ENCODE measurements at regions not wholly inside any gene's neighbourhood (a gene's known extent, or its start where the extent isn't known, plus 50 kb on each side); places are given as distances from the start of the nearest gene placed in this dataset.

DNA sequence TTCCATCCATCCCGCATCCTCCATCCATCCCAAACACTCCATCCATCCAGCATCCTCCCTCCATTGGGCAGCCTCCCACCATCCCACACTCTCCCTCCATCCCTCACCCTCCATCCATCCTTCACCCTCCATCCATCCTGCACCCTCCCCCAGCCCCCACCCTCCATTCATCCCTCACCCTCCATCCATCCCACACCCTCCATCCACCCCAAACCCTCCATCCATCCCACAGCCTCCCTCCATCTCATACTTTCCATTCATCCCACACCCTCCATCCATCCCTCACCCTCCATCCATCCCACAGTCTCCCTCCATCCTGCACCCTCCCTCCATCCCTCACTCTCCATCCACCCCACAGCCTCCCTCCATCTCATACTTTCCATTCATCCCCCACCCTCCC lies 60.4 kb downstream of the FOXI2 start:
- DNase-seq (ENCODE audit: low spot score): peak; percentile 9

DNA sequence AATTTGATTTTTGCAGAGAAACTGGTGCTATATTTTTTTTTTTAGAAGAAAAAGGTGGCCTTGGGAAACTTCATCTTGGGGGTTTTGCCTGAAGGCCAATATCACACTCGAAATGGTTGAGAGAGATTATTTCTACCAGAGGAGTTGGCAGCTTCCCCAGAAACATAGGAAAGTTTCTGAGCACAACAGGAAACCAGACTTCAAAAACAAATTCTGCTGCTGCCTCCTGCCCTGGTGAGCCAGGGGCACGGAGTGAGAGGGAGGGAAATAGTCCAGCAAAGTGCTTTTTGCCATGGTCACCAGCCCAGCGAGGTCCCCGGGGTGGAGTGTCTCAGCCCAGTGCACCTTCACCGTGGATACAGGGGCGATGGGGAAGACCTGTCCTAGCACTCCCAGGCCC lies 61.1 kb downstream of the FOXI2 start:
- DNase-seq (ENCODE audit: low spot score): no peak

DNA sequence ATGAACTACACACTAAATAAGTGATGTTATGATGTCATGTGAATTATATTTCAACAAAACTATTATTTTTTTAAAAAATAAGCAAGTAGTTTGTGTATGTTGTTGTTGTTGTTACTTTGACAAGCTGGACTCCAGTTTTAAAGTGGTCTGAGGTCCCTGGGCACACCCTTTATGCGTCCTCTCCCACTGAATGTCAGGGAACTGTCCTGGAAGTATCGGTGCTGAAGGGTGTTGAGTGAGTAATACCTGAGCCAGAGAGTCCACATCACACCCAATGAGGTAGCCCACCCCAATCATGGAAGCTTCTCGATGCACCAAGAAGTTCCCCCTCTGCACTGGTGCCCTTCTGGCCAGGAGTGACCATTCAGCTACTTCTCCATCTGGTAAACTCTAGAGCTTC lies 64.3 kb downstream of the FOXI2 start:
- DNase-seq (ENCODE audit: low spot score): no peak

DNA sequence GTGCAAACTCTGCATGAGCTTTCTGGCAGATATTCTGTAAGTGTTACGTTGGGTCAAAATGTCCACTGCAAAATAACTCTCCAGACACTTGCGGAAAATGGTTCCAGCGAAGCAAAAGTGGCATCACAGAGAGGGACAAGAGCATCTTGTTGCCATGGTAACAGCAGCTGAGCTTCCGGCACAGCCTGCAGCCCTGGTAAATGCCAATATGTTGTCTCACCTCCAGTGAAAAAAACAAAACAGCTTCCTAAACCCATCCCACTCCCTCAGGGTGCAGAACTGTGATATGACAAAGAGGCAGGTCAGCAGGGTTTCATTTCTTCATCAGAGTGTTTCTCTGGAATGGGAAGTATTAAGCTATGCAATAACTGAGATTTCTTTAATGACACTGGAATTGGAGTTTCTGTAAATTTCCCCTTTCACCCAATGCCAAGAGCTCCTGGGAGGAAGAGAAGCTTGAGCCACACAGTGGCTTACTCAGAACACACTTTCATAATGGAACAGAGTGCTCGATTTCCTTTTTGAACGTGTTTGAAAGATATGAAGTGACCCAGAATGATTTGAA lies 65.6 kb downstream of the FOXI2 start:
- no peak for DNase-seq (ENCODE audit: low spot score)

DNA sequence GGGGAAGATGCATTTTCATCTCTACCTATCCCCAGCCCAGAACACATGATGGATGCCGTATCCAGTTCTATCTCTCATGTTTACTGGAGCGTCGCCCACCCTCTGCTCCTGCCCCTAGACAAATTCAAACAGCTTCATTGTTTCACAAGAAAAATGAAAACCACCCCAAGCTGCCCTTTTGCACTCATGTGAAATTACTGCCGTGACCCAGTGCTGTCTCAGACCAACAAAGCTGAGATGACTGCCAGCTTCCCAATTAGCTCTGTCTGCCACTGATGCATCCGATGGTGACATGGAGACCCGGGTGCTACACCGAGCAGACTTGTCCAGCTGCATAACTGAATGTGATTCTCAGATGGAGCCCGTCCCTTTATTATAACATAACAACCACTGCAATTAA lies 67.7 kb downstream of the FOXI2 start:
- no peak for DNase-seq (ENCODE audit: low spot score)

DNA sequence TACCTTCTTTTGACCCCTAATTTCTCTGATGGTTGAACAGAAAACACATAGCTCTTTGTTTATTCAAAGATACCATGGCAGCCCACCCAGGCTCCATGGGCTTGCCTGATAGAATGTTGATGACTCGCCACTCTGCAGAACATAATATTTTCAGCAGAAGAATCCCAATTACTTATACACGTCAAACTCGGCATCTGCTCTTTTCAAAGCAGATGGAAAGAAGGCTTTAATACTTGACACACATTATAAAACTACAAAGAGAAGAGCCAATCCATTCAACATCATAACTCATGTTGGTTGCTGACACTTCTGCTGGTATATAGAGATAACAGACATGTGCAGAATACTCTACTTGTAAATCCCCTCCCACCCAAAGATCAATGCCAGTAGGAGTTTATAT lies 69.0 kb downstream of the FOXI2 start:
- DNase-seq (ENCODE audit: low spot score): no peak

DNA sequence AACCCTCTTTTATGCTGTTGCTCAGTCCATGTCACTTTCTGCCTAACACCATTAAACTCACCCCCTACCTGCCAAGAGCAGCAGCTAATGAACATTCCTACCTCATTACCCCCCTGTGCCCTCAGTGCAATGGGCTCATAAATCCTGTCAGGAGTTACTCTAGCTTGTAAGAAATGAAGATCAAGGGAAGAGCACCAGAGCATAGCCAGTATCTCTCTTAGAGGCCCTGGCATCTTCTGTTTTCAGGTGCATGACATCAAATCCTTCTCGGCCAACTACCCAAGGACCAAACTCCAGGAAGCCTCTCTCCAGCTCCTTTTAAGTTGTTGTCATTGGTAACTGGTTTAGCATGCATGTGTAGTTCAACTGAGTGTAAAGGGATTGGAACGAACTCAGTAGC lies 75.1 kb downstream of the FOXI2 start:
- no peak for DNase-seq (ENCODE audit: low spot score)

DNA sequence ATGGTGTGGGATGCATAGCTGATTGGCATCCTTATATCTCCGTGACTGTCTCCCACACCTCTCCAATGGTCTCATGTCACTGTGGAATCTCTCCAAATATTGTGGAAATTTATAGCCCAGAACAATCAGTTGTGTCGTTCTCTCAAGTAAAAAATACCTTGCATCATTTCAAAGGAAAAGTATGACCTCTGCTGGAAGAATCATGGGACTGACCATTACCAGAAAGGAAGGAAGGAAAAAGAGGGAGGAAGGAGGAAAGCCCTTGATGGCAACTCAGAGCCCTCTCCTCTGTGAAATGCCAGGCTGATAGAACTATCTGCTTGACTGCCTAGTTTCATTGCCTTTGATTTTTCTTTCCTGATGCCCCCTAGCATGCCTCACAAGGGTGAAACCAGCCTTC lies 76.3 kb downstream of the FOXI2 start:
- DNase-seq (ENCODE audit: low spot score): no peak

DNA sequence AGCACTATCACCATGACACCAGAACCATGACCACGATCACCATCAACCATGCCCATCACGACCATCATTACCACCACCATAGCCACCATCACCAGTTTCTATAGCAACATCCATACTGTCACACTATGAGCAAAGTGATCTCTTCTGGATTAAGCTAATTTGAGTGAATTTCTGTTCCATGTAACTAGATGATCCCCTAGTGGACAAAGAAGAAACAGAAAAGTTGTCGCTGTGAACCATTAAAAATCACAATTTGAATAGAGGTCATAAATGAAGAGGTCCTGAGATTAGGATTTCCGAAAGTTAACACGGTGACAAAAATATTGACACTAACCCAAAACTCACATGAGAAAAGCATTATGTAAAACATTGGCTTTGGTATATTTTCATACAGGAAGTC lies 77.6 kb downstream of the CLRN3 start:
- no peak for DNase-seq (ENCODE audit: low spot score)

DNA sequence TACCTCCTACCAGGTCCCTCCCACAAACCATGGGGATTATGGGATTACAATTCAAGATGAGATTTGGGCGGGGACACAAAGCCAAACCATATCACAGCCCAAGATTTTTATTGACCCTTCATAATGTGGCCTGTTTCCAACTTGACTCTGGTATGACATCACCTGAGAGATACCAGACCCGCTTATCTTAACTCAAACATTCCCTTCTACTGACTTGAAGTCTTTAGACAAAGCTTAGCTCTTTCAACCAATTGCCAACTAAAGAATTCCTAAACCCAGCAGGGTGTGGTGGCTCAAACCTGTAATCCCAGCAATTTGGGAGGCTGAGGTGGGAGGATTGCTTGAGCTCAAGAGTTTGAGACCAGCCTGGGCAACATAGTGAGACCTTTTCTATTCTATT lies 67.9 kb downstream of the CLRN3 start:
- DNase-seq (ENCODE audit: low spot score): no peak

DNA sequence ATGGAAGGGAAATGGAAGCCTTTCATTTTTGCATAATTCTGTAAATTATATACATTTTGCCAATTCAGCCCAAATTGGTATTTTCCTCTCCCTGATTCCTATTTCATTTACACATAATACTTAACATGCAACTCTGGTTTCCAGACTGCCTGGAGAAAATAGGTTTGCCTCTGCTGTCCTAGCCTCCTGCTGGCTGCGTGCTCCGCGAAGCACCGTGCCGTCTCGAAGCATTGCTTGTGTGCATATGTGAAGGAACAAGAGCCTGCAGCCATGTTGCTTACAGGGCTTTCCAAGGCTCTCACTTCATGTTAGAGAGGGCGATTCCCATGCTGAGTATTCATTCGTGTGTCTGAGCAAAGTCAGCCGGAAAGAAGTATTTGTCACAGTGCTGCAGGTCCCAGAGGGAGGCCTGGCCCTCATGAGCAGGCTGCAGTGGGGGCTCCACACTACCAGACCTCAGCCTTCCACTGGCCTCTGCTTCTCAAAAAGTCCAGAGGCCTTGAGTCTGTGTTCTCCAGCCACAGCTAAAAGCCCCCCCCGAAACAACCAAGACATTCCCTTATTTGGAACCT lies 66.5 kb downstream of the CLRN3 start:
- DNase-seq (ENCODE audit: low spot score): no peak

DNA sequence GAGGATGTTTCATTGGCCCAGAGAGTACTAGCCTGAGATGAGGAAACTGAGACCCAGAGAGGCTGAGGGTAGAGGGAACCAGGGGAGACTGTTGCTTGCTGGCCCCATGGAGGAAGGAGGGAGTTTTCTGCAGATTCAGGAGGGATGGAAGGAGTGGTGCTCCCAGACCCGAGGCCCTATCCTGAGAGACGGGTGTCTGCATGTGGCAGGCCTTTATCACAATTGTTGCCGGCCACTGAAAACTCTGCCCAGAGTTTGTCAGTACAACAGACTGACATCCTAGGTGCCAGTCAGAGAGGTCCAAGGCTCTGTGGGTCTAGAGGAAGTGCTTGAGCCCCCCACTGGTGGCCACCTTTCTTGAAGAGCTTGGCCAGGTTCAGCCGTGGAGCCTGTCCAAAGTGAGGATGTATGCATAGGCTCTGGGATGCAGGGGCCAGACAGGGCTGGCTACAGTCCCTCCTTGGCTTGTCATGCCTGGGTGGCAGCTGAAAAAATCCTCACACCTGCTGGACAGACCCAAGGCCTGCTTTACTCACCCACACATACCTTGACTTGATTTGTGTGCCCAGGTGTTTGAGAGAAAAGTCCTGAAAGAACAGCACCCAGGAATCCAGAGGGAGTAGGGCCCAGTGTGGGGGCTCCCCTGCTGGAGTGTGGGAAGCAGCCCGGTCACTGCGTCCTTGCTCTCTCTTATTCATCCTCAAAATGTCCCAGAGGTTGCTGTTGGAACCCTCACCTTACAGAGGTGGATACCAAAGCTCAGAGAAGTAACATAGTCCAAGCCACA lies 65.2 kb downstream of the CLRN3 start:
- no peak for DNase-seq (ENCODE audit: low spot score)
